SHP77 (cell line): ENCODE measurements at regions not wholly inside any gene's neighbourhood (a gene's known extent, or its start where the extent isn't known, plus 50 kb on each side); places are given as distances from the start of the nearest gene placed in this dataset.

Source experiments
- DNase-seq, 2 experiments: peaks; one replicate each; lab custom pipeline; 2025; lab: John Stamatoyannopoulos, UW

GRCh38 chr5:50964746-50965653 lies 298.6 kb downstream of the PARP8 start:
- no peak for DNase-seq

GRCh38 chr5:50965654-50966375 lies 299.4 kb downstream of the PARP8 start:
- DNase-seq, result no peak

GRCh38 chr5:50967009-50967562 lies 300.6 kb downstream of the PARP8 start:
- DNase-seq, result no peak

GRCh38 chr5:50967563-50968355 lies 301.3 kb downstream of the PARP8 start:
- DNase-seq, result no peak

- no peak for DNase-seq
Measured at GRCh38 chr5:50968356-50969149, 302.1 kb downstream of the PARP8 start.

GRCh38 chr5:50969151-50970031 lies 303.0 kb downstream of the PARP8 start:
- no peak for DNase-seq

GRCh38 chr5:50975840-50976239 lies 309.4 kb downstream of the PARP8 start:
- no peak for DNase-seq

GRCh38 chr5:50978924-50979323 lies 312.5 kb downstream of the PARP8 start:
- DNase-seq, result no peak

- DNase-seq, result no peak
Measured at GRCh38 chr5:50984640-50985039, 318.2 kb downstream of the PARP8 start.

- DNase-seq, result no peak
Measured at GRCh38 chr5:50990296-50990924, 324.0 kb downstream of the PARP8 start.

- DNase-seq, result no peak
Measured at GRCh38 chr5:50995285-50995942, 329.0 kb downstream of the PARP8 start.

- no peak for DNase-seq
Measured at GRCh38 chr5:51001227-51001923, 334.9 kb downstream of the PARP8 start.

GRCh38 chr5:51002368-51002767 lies 335.9 kb downstream of the PARP8 start:
- DNase-seq, result no peak

- no peak for DNase-seq
Measured at GRCh38 chr5:51013036-51013435, 346.6 kb downstream of the PARP8 start.

- DNase-seq, result no peak
Measured at GRCh38 chr5:51018423-51018822, 352.0 kb downstream of the PARP8 start.

- no peak for DNase-seq
Measured at GRCh38 chr5:51024263-51024662, 357.8 kb downstream of the PARP8 start.

- DNase-seq, result no peak
Measured at GRCh38 chr5:51027271-51027670, 356.0 kb upstream of the ISL1 start.

GRCh38 chr5:51028394-51028793 lies 354.9 kb upstream of the ISL1 start:
- no peak for DNase-seq

- peak; percentile 39 to 43 for DNase-seq
Measured at GRCh38 chr5:51033215-51033614, 350.0 kb upstream of the ISL1 start.
